Skin epidermis (tissue), 12 donors: ENCODE measurements at regions not wholly inside any gene's neighbourhood (a gene's known extent, or its start where the extent isn't known, plus 50 kb on each side); places are given as distances from the start of the nearest gene placed in this dataset.
"Not testable (repeated sequence)": the region's sequence is repeated elsewhere in the genome, so short reads cannot be mapped to it uniquely, and the experiment has no call there.

Experiments used
- H3K27ac ChIP-seq, 21 experiments: fragments of 200-600 bp; sonication (generic) in 11 of 21; one replicate each; pipeline ENCODE4 v1.5.0; 2020; ENCODE audit warnings: mild to moderate bottlenecking in 3 of 21, inconsistent platforms in 2 of 21, moderate library complexity in 2 of 21
- H3K4me3 ChIP-seq, 7 experiments: fragments of 200-600 bp; sonication (generic) in 2 of 7; one replicate each; pipeline ENCODE4 v1.5.0; 2020; ENCODE audit warnings: inconsistent platforms in 2 of 7, mild to moderate bottlenecking in 2 of 7, moderate library complexity in 1 of 7

DNA sequence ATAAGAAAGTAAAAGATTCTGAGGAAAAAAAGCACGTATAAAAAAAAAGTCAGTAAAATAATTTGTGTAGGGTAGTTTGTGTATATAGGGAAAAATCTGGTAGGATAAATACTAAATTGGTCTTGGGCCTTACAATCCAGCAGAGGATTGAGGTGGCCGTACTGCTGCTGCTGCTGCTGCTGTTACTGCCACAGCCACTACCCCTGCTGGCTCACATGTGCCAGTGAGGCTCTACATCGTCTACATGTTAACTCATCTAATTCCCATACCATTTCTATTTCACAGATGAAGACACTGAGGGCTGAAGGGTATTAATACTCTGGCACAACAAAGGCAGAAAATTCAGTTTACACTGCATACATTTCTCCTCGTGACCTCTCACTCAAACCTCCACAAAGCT is 928.5 kb downstream of the TLE4 start:
- H3K4me3 ChIP-seq, result no peak overlapping the region
- no peak overlapping the region for H3K27ac ChIP-seq

DNA sequence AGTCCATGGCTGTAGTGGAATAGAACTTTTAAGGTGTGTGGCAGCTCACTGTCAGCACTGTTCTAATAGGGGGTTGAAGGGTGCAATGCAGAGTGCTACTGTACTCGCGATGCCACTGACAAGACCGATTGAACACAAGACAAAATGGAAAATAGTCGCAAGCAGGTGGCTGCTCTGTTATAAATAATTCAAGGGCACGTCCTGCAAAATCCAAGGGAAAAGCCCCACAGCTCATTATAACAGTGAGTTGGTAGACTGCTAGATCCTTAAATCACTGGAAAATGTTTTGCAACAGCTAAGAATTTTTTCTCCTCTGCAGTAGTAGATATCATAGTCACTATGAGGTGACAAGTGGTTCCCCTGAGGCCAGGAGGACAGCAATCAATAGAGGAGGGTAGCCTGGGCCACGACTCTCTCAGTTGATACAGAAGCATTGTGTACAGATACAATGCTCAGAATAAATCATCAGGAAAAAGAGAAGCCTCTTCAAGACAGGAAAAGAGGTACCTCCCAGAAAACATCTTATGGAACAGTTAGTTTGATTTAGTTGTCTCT is 926.3 kb downstream of the TLE4 start:
- no peak overlapping the region for H3K4me3 ChIP-seq
- H3K27ac ChIP-seq, result no peak overlapping the region

DNA sequence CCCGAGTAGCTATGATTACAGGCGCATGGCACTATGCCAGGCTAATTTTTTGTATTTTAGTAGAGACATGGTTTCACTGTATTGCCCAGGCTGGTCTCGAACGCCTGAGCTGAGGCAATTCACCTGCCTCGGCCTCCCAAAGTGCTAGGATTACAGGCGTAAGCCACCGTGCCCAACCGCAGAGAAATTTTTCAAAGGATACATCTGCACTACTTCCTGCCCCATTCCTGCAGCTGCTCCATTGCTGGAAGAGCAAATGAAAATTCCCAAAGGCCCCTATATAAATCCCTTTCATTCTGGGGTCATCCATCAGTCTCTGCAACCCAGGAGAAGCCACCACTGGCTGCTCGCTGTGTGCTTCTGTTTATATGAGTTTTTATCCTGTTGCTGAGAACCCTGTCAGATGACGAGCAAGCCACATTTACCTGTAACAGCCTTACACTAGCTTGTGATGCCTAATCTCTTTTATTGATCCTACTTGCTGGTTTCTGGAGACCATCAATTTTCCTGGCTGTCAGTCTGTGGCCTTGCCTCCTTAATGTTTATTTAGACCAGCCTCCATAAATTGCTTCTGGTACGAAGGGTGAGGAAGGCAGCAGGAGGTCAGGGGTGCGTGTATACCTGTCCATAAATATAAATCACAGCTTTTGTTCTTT is 925.3 kb downstream of the TLE4 start:
- H3K27ac ChIP-seq, result no peak overlapping the region

DNA sequence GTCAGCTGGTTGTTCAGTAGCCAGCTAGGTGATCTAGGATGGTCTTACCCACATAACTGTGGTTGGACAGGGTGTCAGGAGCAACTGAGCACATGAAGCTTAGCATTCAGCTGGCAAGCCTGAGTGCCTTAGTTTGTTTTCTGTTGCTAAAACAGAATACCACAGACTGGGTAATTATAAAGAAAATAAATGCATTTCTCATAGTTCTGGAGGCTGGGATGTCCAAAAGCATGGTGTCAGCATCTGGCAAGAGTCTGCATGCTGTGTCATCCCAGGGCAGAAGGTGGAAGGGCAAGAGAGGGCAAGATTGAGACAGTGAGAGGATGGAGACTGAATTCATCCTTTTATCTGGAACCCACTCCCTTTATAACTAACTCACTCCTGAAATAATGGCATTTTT is 921.5 kb downstream of the TLE4 start:
- H3K4me3 ChIP-seq, result no peak overlapping the region
- no peak overlapping the region for H3K27ac ChIP-seq

More for the DNA sequence above, 925.3 kb downstream of the TLE4 start:
- H3K4me3 ChIP-seq, result no peak overlapping the region

- no peak overlapping the region for H3K4me3 ChIP-seq
- H3K27ac ChIP-seq, result no peak overlapping the region
Observed at GRCh38 chr9:80492221-80492620, 920.5 kb downstream of the TLE4 start.

DNA sequence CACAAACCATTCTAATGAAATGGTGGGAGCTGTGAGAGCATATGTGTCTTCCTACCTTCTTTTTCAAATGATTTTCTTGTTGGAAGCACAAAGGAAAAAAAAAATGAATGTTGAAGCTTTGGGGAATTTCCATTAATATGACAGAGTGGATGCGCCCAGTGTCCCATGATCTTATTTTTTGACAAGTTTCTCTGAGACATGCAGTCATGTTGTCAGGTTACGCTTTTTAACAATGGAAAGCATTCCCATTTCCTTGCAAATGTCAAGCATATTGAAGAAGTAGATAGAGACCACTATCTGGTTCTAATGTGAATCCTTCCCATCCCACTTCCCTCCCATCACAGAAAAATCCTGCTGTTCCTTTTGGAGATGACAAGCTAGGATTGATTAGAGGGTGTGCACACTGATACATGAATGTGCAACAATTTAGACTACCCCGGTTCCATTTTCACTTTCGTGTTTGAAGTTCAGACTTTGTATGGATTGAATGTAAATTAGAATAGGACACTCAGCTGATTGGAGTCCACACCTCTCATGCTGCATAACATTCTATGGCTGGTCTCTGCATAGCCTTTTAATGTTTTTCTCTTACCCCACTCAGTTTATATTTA is 919.4 kb downstream of the TLE4 start:
- no peak overlapping the region for H3K27ac ChIP-seq

GRCh38 chr9:80489329-80489728 is 917.6 kb downstream of the TLE4 start:
- H3K4me3 ChIP-seq, result no peak overlapping the region
- H3K27ac ChIP-seq, result no peak overlapping the region

More for the DNA sequence above, 919.4 kb downstream of the TLE4 start:
- no peak overlapping the region for H3K4me3 ChIP-seq

DNA sequence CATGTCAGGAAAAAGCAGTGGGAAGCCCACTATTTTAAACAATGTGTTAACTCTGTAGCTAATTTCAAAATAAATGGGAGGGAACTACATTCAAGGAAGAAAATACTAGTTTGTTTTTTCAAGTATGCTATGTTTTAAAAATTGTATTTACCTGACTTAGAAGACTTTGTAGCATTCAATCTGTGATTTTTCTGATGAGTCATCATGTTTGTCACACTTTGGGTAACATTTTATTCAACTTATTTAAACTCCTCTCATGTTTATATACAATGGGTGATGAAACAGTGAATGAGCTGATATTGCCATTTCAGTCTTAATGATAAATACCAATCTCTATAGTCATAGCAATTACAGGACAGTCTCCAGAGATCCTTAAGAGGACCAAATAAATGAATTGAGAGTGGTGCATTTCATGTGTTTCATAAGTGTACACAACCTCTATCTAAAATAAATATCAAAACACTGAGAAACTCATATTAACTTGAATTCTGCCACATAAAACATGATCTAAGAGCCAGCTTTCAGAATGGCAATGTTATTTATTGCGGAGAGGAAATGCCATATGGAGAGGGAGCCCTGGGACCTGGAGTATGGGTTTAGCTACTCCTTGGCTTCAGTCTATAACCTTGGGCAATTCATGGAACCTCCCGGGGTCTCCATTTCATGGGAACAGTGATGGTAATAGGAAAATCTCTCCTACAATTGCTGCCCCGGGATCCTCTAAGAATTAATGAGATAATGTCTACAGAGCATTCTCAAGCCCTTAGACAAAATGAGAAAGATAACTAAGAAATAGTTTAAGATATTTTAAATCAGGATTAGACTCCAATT is 913.9 kb downstream of the TLE4 start:
- Histone ChIP-seq H3K4me3 (no peak overlapping the region), H3K27ac (no peak overlapping the region)

GRCh38 chr9:80482251-80482650 is 910.5 kb downstream of the TLE4 start:
- not testable (repeated sequence) for H3K27ac ChIP-seq, H3K4me3 ChIP-seq

- H3K27ac ChIP-seq, result no peak overlapping the region
Observed at GRCh38 chr9:80467632-80468031, 895.9 kb downstream of the TLE4 start.

DNA sequence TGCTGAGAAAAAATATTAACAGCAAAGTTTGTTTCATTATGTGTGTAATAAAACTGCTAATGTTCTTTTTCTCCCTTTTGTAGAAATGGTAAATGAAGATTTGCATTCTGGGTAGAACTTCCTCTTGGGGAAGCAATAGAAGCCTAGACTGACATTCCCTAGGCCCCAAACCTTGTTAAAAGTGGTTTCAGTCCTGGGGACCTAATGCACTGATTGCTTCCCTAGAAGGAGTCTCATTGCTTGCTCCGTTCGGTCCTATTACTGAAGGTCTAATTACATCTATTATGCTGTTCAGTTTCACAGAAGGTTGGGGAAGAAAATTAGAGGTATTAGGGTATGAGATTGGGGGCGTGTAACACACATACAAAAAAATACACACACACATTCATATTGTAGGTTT is 893.8 kb downstream of the TLE4 start:
- no peak overlapping the region for H3K4me3 ChIP-seq

More at GRCh38 chr9:80467632-80468031, 895.9 kb downstream of the TLE4 start:
- no peak overlapping the region for H3K4me3 ChIP-seq

DNA sequence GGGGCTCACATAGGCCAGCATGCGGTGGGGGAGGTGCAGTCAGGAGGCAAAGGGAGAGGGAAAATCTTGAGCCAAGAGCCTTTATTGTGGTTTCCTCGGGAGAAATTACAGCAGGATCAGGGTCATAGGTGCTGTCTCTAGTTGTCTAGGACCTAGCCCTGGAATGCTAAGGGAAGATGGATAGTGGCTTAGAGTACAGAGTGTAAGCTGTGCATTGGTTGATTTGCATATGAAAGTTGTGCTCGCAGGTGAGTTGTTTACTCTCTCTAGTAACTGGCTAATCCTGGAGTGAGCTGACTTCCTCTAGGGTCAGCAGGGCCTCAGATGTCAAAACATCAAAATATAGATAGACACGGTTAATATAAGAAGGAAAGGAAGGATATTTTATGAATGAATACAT is 877.7 kb downstream of the TLE4 start:
- no peak overlapping the region for H3K27ac ChIP-seq
- H3K4me3 ChIP-seq, result no peak overlapping the region

More for the DNA sequence above, 893.8 kb downstream of the TLE4 start:
- H3K27ac ChIP-seq, result no peak overlapping the region

- Histone ChIP-seq H3K27ac (no peak overlapping the region), H3K4me3 (no peak overlapping the region)
Observed at GRCh38 chr9:80448996-80449395, 877.2 kb downstream of the TLE4 start.

GRCh38 chr9:80447876-80448275 is 876.1 kb downstream of the TLE4 start:
- H3K27ac ChIP-seq, result no peak overlapping the region
- H3K4me3 ChIP-seq, result no peak overlapping the region

DNA sequence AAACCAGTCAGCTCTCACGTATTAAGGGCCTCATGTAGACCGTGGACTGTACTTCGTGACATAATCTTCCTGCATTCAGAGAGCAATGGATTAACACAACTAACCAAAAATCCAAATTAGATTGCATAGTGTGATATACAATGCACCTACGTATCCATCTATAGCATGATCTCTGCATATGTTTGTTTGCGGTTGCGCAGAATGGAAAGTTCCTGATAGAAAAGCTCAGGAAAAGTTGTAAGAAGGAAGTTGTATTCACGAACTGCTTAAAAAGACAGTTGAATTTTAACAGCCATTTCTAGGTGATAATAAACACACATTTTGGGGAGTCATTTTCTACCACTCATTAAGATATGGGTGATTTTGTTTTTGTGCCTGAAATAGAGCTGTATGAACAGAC is 869.0 kb downstream of the TLE4 start:
- Histone ChIP-seq H3K27ac (no peak overlapping the region), H3K4me3 (no peak overlapping the region)

DNA sequence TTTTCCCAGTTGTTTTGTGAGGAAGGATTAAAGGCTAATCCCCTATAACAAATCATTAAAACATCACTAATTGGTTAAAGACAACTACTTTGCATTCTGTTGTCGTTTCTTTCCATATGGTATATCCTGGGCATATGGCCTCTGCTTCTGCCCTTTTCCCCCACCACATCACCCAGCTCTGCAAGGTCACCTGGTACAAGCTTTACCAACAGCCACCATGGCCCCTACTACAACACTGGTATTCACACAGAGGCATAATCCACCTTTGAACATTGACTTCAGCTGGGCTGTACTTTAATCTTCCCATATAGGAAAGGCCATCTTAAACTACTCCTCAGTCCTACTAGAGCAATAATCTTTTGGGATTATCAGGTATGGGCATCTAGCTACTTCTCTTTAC is 866.1 kb downstream of the TLE4 start:
- Histone ChIP-seq H3K27ac (no peak overlapping the region), H3K4me3 (no peak overlapping the region)

GRCh38 chr9:80437091-80437640 is 865.4 kb downstream of the TLE4 start:
- no peak overlapping the region for H3K27ac ChIP-seq
- H3K4me3 ChIP-seq, result no peak overlapping the region

GRCh38 chr9:80435591-80435990 is 863.8 kb downstream of the TLE4 start:
- no peak overlapping the region for H3K27ac ChIP-seq
- H3K4me3 ChIP-seq, result no peak overlapping the region

DNA sequence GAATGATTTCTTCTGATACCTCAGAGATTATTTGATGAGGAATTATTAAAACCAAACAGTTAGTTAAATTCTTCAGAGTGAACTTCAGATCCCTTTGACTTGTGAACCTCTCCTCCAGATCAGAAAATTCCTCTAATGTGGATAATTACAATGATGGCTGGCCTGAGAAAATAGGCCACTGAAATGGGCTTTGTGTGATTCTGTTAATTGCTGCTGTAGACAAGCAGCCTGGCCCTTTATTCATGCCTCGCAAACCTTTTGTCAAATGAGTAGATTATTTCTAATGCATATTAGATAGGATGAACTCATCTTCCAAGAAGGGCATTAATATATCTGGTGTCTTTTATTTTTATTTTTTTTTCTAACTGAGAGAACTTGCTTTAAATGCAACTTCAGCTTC is 855.2 kb downstream of the TLE4 start:
- Histone ChIP-seq H3K27ac (no peak overlapping the region), H3K4me3 (no peak overlapping the region)

- H3K27ac ChIP-seq, result no peak overlapping the region
- H3K4me3 ChIP-seq, result no peak overlapping the region
Observed at GRCh38 chr9:80417211-80417773, 845.5 kb downstream of the TLE4 start.
